ENCODE measurements at regions not wholly inside any gene's neighbourhood (a gene's known extent, or its start where the extent isn't known, plus 50 kb on each side); places are given as distances from the start of the nearest gene placed in this dataset.

GRCh38 chr7:140232957-140233917, 56.5 kb upstream of the KDM7A start:
- TF ChIP-seq, protein P1, sequence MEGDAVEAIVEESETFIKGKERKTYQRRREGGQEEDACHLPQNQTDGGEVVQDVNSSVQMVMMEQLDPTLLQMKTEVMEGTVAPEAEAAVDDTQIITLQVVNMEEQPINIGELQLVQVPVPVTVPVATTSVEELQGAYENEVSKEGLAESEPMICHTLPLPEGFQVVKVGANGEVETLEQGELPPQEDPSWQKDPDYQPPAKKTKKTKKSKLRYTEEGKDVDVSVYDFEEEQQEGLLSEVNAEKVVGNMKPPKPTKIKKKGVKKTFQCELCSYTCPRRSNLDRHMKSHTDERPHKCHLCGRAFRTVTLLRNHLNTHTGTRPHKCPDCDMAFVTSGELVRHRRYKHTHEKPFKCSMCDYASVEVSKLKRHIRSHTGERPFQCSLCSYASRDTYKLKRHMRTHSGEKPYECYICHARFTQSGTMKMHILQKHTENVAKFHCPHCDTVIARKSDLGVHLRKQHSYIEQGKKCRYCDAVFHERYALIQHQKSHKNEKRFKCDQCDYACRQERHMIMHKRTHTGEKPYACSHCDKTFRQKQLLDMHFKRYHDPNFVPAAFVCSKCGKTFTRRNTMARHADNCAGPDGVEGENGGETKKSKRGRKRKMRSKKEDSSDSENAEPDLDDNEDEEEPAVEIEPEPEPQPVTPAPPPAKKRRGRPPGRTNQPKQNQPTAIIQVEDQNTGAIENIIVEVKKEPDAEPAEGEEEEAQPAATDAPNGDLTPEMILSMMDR (IDR thresholded peaks at IDR 0.05) = no peak
- no peak for TF ChIP-seq POLR2A (IDR thresholded peaks at IDR 0.05)

Measured in prostate gland (tissue), 2 donors.